ENCODE measurements at regions not wholly inside any gene's neighbourhood (a gene's known extent, or its start where the extent isn't known, plus 50 kb on each side); places are given as distances from the start of the nearest gene placed in this dataset.

GRCh38 chr2:217273851-217274250 is 414.0 kb upstream of the TNP1 start:
- DNase-seq = no peak
- no peak for TF ChIP-seq CTCF (IDR thresholded peaks at IDR 0.05)
- no peak for TF ChIP-seq POLR2A (IDR thresholded peaks at IDR 0.05)
- H3K27ac ChIP-seq = no peak overlapping the region
- H3K9me3 ChIP-seq = no peaks in the 10 kb centered on the region
- peaks cover 0 to 18% (median 0%) of the 10 kb centered on the region in 3 donors for H3K4me1 ChIP-seq
- no peak overlapping the region for H3K4me3 ChIP-seq
- whole genome bisulfite sequencing, 2 donors = 73 to 83% methylated on average over 2 of the region's 2 CpGs
- H3K27me3 ChIP-seq = peaks cover 0 to 20% (median 0%) of the 10 kb centered on the region in 4 donors
- intact Hi-C loops (cut with DNase I) = no loop called here
- no peaks in the 10 kb centered on the region for H3K36me3 ChIP-seq

DNA sequence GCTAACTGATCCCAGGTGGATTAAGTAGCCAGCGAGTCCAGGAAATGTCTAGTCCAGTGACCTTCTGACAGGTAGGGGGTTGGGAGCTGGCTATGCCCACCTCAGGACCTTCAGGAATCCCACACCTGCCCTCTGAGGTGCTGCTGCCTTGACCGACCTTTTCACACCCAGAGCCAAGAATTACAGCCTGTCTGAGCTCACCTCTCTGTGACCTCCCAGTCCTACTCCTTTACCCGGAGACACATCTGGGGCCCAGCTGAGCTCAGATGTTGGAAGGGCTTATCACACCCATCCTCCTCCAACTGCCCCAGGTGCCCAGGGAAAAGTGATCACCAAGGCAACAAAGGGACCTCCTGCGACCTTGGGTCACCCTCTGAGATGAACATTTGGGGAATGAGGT is 413.3 kb upstream of the TNP1 start:
- intact Hi-C loops (cut with DNase I) = no loop called here
- 61 to 63% methylated on average over 1 to 3 of the region's 4 CpGs for WGBS, 2 donors
- H3K27ac ChIP-seq = no peak overlapping the region

DNA sequence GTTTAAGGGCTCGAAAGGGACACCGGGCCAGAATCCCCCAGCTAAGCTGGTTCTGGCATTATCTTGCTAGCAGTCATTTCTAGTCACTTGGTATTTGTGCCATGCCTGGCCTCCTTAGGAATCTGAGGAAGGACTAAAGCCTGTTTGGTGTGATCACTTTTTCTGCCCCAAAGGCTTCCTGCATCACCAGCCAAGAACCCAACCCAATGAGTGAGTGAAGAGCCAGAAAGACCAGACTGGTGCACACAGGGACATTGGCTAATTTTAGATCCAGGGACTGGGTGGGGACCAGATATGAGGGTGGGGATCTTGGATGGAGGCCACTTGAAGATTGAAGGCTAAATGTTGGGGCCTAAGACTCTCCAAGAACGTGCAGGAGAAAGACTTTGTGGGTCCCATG is 411.9 kb upstream of the TNP1 start:
- no peak for DNase-seq
- Histone ChIP-seq H3K4me1 (peaks cover 0 to 18% (median 0%) of the 10 kb centered on the region in 3 donors), H3K27me3 (peaks cover 0 to 31% (median 0%) of the 10 kb centered on the region in 4 donors), H3K27ac (no peak overlapping the region), H3K4me3 (no peak overlapping the region), H3K36me3 (no peaks in the 10 kb centered on the region), H3K9me3 (peaks cover 0 to 17% (median 0%) of the 10 kb centered on the region in 3 donors)
- 28 to 29% methylated on average over 3 of the region's 3 CpGs for WGBS, 2 donors
- intact Hi-C loops (cut with DNase I) = no loop called here
- TF ChIP-seq POLR2A (IDR thresholded peaks at IDR 0.05) (no peak), CTCF (IDR thresholded peaks at IDR 0.05) (no peak)

More for the DNA sequence above, 413.3 kb upstream of the TNP1 start:
- Histone ChIP-seq H3K4me1 (peaks cover 0 to 18% (median 0%) of the 10 kb centered on the region in 3 donors), H3K27me3 (peaks cover 0 to 23% (median 0%) of the 10 kb centered on the region in 4 donors), H3K36me3 (no peaks in the 10 kb centered on the region), H3K9me3 (peaks cover 0 to 3% (median 0%) of the 10 kb centered on the region in 3 donors), H3K4me3 (no peak overlapping the region)
- TF ChIP-seq POLR2A (IDR thresholded peaks at IDR 0.05) (no peak), CTCF (IDR thresholded peaks at IDR 0.05) (no peak)
- no peak for DNase-seq

DNA sequence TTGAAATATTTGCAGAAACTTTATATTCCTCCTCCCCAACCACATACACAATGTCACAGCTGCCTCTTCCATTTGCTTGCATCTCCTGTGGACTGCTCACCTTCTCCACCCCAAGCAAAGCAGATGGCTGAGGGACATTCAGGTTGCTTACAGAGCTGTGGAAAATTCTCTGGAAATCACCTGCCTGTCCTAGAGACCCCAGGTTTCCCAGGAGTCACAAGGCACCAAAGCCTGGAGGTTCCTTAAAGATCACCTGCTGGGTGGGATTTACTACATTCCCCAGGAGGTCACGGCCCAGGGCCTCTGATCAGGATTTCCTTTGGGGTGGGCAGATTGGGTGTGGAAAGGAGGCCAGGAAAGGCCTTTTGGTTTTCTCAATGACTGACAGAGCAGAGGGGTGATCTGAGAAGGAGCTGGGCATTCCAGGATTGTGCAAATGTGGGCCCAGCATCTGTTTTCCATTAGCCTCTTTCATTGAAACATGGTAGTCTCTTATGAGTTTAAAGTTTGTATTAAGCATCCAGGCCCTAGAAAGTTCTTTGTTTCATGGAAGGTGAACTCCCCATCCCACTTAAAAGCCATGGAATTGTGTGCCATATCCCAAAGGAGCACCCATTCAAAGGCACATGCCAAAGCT is 410.7 kb upstream of the TNP1 start:
- no peak for DNase-seq
- H3K27ac ChIP-seq = no peak overlapping the region
- peaks cover 0 to 31% (median 0%) of the 10 kb centered on the region in 4 donors for H3K27me3 ChIP-seq
- peaks cover 0 to 18% (median 0%) of the 10 kb centered on the region in 3 donors for H3K4me1 ChIP-seq
- no peak overlapping the region for H3K4me3 ChIP-seq
- H3K9me3 ChIP-seq = peaks cover 0 to 22% (median 0%) of the 10 kb centered on the region in 3 donors
- TF ChIP-seq POLR2A (IDR thresholded peaks at IDR 0.05) (no peak), CTCF (IDR thresholded peaks at IDR 0.05) (no peak)
- intact Hi-C loops (cut with DNase I) = no loop called here
- 60 to 100% methylated on average over 1 of the region's 1 CpG for WGBS, 2 donors
- no peaks in the 10 kb centered on the region for H3K36me3 ChIP-seq

DNA sequence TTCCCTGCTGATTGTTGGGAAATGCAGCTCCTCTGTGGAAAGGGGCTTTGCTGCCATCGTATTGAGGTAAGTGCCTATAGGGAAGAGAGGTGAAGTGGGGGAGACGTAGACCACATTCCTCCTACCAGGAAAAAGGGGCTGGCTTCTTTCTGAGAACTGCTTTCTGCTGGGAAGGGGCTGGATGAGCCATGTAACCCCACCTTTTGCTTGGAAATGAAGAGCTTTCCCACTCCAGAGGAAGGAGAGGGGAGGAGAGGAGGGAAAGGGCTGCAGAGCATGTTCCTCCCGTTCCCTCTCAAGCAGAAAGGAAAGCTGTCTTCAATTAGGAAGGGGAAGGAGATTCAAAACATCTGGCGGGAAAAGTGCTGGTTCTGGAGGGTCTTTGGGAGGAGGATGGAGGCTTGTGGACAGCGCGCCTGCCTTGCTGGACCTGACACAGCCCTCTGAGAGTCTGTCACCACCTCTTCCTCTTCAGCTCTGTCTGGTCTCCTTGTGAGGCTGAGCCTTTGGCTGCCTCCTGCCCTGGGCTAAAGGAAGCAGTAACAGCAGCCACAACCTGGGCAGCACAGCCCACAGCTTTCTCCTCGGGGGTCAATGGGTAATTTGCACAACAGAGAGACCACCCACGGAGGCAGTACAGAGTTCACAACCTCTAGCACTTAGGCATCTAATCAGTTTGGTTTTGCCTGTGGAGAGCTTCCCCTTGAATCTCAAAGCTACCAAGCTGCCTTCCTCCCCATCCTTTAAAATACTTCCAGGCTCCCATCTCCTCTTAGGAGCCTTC is 410.0 kb upstream of the TNP1 start:
- peaks cover 0 to 31% (median 0%) of the 10 kb centered on the region in 4 donors for H3K27me3 ChIP-seq
- peaks cover 0 to 22% (median 0%) of the 10 kb centered on the region in 3 donors for H3K9me3 ChIP-seq
- H3K36me3 ChIP-seq = no peaks in the 10 kb centered on the region
- H3K4me1 ChIP-seq = peaks cover 0 to 18% (median 0%) of the 10 kb centered on the region in 3 donors
- H3K4me3 ChIP-seq = no peak overlapping the region
- intact Hi-C loops (cut with DNase I) = no loop called here
- 67% methylated on average over 7 to 8 of the region's 8 CpGs for whole genome bisulfite sequencing, 2 donors
- TF ChIP-seq POLR2A (IDR thresholded peaks at IDR 0.05) (no peak), CTCF (IDR thresholded peaks at IDR 0.05) (no peak)
- no peak overlapping the region for H3K27ac ChIP-seq
- DNase-seq = no peak
